ENCODE measurements at regions not wholly inside any gene's neighbourhood (a gene's known extent, or its start where the extent isn't known, plus 50 kb on each side); places are given as distances from the start of the nearest gene placed in this dataset.
A peak's percentile ranks its signal among the peaks of the same experiment; 100 is the strongest.

- Histone ChIP-seq H3K9me3 (no peaks in the 10 kb centered on the region), H3K4me1 (ENCODE audit: insufficient read depth) (no peaks in the 10 kb centered on the region), H3K27ac (no peak overlapping the region), H3K27me3 (no peaks in the 10 kb centered on the region), H3K4me3 (no peak overlapping the region), H3K36me3 (no peaks in the 10 kb centered on the region)
- intact Hi-C loops (cut with DNase I): no loop called here
- 85 to 90% (median 89%) methylated on average over 7 of the region's 7 CpGs for WGBS, 3 donors
- peak in 1 of 5 donors; percentile 3 for DNase-seq
- TF ChIP-seq CTCF (IDR thresholded peaks at IDR 0.05): no peak
- no peak for TF ChIP-seq EP300 (IDR thresholded peaks at IDR 0.05)
- no peak for TF ChIP-seq POLR2A (IDR thresholded peaks at IDR 0.05)
Observed at GRCh38 chr4:3713346-3713745, 52.8 kb upstream of the ADRA2C start.

- TF ChIP-seq EP300 (IDR thresholded peaks at IDR 0.05): no peak
- no peak for TF ChIP-seq POLR2A (IDR thresholded peaks at IDR 0.05)
- no peak for TF ChIP-seq CTCF (IDR thresholded peaks at IDR 0.05)
- Histone ChIP-seq H3K4me1 (ENCODE audit: insufficient read depth) (no peaks in the 10 kb centered on the region), H3K27me3 (no peaks in the 10 kb centered on the region), H3K4me3 (no peak overlapping the region), H3K27ac (no peak overlapping the region), H3K9me3 (no peaks in the 10 kb centered on the region), H3K36me3 (no peaks in the 10 kb centered on the region)
- peak in 1 of 5 donors; percentile 7 for DNase-seq
- intact Hi-C loops (cut with DNase I): no loop called here
- 84 to 89% (median 88%) methylated on average over 20 of the region's 20 CpGs for WGBS, 3 donors
Observed at GRCh38 chr4:3712936-3713335, 53.2 kb upstream of the ADRA2C start.

GRCh38 chr4:3712112-3712805, 53.9 kb upstream of the ADRA2C start:
- peak in 1 of 5 donors; percentile 4 for DNase-seq
- no peaks in the 10 kb centered on the region for H3K36me3 ChIP-seq
- H3K4me1 ChIP-seq (ENCODE audit: insufficient read depth): no peaks in the 10 kb centered on the region
- H3K27ac ChIP-seq: no peak overlapping the region
- TF ChIP-seq EP300 (IDR thresholded peaks at IDR 0.05): no peak
- H3K9me3 ChIP-seq: no peaks in the 10 kb centered on the region
- intact Hi-C loops (cut with DNase I): no loop called here
- 77 to 90% (median 89%) methylated on average over 12 of the region's 12 CpGs for WGBS, 3 donors
- no peaks in the 10 kb centered on the region for H3K27me3 ChIP-seq
- H3K4me3 ChIP-seq: no peak overlapping the region

GRCh38 chr4:3711183-3712111, 54.7 kb upstream of the ADRA2C start:
- H3K27me3 ChIP-seq: no peaks in the 10 kb centered on the region
- peak in 1 of 5 donors; percentile 3 for DNase-seq
- H3K4me3 ChIP-seq: no peak overlapping the region
- WGBS, 3 donors: 58 to 69% (median 67%) methylated on average over 35 of the region's 35 CpGs
- H3K9me3 ChIP-seq: no peaks in the 10 kb centered on the region
- no peaks in the 10 kb centered on the region for H3K4me1 ChIP-seq (ENCODE audit: insufficient read depth)
- H3K36me3 ChIP-seq: no peaks in the 10 kb centered on the region
- intact Hi-C loops (cut with DNase I): no loop called here
- no peak for TF ChIP-seq EP300 (IDR thresholded peaks at IDR 0.05)
- no peak for TF ChIP-seq CTCF (IDR thresholded peaks at IDR 0.05)
- TF ChIP-seq POLR2A (IDR thresholded peaks at IDR 0.05): no peak
- H3K27ac ChIP-seq: no peak overlapping the region

Measured in ovary (tissue), 7 donors.